ENCODE measurements at regions not wholly inside any gene's neighbourhood (a gene's known extent, or its start where the extent isn't known, plus 50 kb on each side); places are given as distances from the start of the nearest gene placed in this dataset.

DNA sequence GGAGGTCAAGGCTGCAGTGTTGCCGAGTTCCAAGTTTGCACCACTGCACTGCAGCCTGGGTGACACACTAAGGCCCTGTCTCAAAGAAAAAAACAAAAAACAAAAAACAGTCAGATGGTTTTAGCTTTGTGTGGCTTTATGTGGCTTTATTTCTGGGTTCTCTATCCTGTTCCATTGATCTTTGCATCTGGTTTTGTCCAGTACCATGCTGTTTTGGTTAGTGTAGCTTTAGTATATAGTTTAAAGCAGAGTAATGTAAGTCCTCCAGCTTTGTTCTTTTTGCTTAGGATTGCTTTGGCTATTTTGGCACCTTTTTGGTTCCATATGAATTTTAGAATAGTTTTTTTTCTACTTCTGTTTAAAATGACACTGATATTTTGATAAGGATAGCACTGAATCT is 225.5 kb downstream of the HDGFL1 start:
- TF ChIP-seq CTCF (conservative IDR thresholded peaks at IDR 0.05 in 1 of 2, IDR thresholded peaks at IDR 0.05 in 1 of 2; ENCODE audit: low read depth in 1 of 2, low read length in 2 of 2): no peak
- no peak for TF ChIP-seq EZH2 (IDR thresholded peaks at IDR 0.05; ENCODE audit: low read length, missing control alignments)
